Keratinocyte (primary cell): ENCODE measurements at regions not wholly inside any gene's neighbourhood (a gene's known extent, or its start where the extent isn't known, plus 50 kb on each side); places are given as distances from the start of the nearest gene placed in this dataset.

Experiments used
- CTCF ChIP-seq, 3 experiments: IDR thresholded peaks in 1 of 3; conservative IDR thresholded peaks in 1 of 3; optimal IDR thresholded peaks in 1 of 3; 2 replicates in 2 of 3; 3 replicates in 1 of 3; pipeline versions ENCODE3 to v1.5.1; 2011; ENCODE audit warnings: low read length in 3 of 3, mild to moderate bottlenecking in 3 of 3, moderate library complexity in 2 of 3, control low read depth in 1 of 3, inconsistent platforms in 1 of 3; ENCODE audit not compliant: insufficient read depth in 2 of 3; ENCODE audit errors: extremely low read depth in 1 of 3
- EZH2 ChIP-seq: IDR thresholded peaks from one replicate; pipeline ENCODE4 v1.6.1; 2012; ENCODE audit warnings: inconsistent platforms, mild to moderate bottlenecking, low read length, moderate library complexity

- TF ChIP-seq CTCF (optimal IDR thresholded peaks at IDR 0.05 in 1 of 3, IDR thresholded peaks at IDR 0.05 in 1 of 3, conservative IDR thresholded peaks at IDR 0.05 in 1 of 3; ENCODE audit: extremely low read depth in 1 of 3, insufficient read depth in 2 of 3, low read length in 3 of 3): no peak
- TF ChIP-seq EZH2: no peak
Measured at GRCh38 chr17:34799751-34800150, 161.5 kb downstream of the CCT6B start.
